Loucy (cell line): ENCODE measurements at regions not wholly inside any gene's neighbourhood (a gene's known extent, or its start where the extent isn't known, plus 50 kb on each side); places are given as distances from the start of the nearest gene placed in this dataset.

Experiments used
- CTCF ChIP-seq: fragments of 200-600 bp; sonication (generic); conservative IDR thresholded peaks from 2 replicates; pipeline ENCODE4 v1.5.1; 2014; ENCODE audit warnings: mild to moderate bottlenecking, antibody characterized with exemption, low read length
- EZH2phosphoT487 ChIP-seq: fragments of 200-600 bp; IDR thresholded peaks from 2 replicates; pipeline ENCODE4 v1.6.1; 2018; ENCODE audit warnings: antibody characterized with exemption, mild to moderate bottlenecking, moderate library complexity, borderline replicate concordance

DNA sequence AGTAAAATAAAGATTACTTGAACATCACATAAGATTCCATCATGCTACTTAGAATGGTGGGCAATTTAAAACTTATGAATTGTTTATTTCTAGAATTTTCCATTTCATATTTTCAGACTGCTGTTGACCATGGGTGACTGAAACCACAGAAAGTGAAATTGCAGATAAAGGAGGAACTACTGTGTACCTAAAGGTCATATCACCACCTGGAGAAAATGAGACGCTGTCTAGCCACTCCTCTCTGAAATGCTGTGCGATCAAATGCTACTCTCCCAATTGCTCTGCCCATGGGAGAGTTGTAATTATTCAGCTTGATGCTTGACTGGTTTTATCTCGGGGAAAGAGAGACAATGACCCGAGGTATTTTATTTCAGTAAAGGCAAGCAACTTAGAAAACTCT lies 128.9 kb upstream of the ERCC4 start:
- TF ChIP-seq CTCF = no peak
- no peak for TF ChIP-seq EZH2phosphoT487
